H54 (cell line): ENCODE measurements at regions not wholly inside any gene's neighbourhood (a gene's known extent, or its start where the extent isn't known, plus 50 kb on each side); places are given as distances from the start of the nearest gene placed in this dataset.

Experiments
- DNase-seq: peaks from one replicate; pipeline ENCODE4 v3.0.0; 2011; ENCODE audit warnings: low spot score, mixed read lengths; ENCODE audit not compliant: insufficient read length
- FAIRE-seq: peaks from 3 replicates; lab custom pipeline; 2011; peaks lifted over from hg19 to GRCh38; lab: Jason Lieb, UNC
- POLR2A ChIP-seq: IDR thresholded peaks from 2 replicates; pipeline ENCODE4 v1.6.1; 2011; ENCODE audit warnings: low read depth, mild to moderate bottlenecking, low read length

DNA sequence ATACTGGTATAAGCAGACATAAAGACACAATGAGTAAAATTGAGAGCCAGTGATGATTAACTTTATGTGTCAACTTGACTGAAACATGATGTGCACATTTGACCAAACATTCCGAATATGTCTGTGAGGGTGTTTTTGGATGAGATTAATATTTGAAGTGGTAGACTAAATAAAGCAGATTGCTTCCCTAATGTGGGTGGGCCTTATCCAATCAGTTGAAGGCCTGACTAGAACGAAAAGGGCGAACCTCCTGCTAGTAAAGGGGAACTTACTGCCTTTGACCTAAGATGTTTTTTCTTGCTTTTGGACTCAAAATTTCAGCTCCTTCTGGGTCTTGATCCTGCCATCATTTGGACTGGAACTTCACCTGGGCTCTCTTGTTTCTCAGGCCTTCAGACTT is 1387.7 kb upstream of the CDH6 start:
- no peak for TF ChIP-seq POLR2A
- FAIRE-seq, result no peak
- no peak for DNase-seq

DNA sequence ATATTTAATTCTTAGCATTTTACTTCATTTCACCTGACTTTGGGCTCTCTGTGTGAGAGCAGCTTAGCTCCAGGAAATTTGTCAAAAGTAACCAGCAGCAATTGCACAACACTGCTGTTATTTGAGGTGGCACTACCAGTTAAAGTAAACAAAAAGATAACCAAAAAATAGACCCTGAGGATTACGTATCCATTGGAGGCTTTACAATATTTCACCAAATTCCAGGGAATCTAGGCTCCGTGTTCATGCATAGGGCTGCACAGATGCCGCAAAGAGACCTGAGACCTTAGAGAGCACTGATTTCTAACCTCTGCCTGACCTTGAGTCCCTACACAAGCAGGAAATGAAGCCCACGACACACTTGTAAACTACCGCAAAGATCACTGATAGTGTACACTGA is 1392.7 kb upstream of the CDH6 start:
- TF ChIP-seq POLR2A, result no peak
- DNase-seq (no peak), FAIRE-seq (no peak)

DNA sequence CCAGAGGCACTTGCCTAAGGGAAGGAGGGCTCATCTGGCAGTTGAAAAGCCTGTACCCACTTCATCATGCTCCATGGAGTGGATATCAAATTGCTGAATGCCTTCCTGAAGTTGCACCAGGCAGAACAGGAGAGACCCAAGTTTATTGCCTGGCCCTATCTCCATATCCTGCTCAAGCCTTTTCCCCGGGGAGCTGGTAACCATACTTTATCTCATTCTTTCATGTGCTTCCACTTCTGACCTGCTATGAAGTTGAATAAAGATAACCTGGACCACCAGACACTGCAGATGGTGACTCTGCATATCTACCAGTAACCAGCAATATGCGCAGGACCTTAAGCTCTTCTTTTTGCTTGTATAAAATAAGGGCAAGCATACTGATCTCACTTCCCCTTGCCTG is 1397.5 kb upstream of the CDH6 start:
- FAIRE-seq (no peak), DNase-seq (no peak)
- no peak for TF ChIP-seq POLR2A

DNA sequence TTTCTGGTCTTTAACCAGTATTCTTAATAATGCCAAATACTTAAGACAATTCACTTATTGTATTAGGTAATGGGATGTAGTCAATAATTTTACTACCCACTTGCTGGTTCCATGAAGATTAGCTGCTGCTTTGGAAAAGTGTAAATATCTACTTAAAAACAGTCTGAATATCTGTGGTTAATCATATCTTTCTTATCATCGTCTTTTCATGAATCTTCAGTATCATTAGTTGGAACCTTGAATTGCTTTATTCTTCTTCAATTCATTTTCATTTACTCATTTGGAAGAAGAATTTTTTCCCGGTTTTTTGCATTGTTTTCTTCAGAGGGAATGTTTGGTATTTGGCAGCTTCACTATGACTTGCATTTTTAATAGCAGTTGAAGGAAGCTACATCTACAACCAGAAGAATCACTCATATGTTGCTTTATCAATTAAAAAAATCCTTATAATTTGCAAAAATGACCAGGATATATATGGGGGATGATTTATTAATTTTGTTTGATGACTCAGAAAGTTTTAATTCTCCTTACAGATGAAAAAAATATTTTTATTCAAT is 1398.3 kb upstream of the CDH6 start:
- FAIRE-seq, result no peak
- TF ChIP-seq POLR2A, result no peak
- DNase-seq, result no peak

DNA sequence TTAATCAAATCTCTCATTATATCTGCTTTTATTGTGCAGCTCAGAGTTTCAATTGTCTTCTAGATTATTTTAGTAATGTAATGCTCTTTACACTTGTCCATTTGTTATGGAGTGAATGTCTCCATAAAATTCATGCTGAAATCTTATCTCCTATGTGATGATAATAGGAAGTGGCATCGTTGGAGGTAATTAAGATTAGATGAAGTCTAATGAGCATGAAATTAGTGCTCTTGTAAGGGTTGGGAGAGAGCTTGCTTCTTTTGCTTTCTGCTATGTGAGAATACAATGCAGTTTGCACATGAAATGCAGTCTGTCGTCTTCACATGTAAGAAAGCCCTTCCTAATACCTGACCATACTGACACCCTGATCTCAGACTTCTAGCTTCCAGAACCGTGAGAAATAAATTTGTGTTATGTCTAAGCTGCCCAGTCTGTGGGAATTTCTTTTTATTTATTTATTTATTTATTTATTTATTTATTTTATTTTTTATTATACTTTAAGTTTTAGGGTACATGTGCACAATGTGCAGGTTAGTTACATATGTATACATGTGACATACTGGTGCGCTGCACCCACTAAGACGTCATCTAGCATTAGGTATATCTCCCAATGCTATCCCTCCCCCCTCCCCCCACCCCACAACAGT is 1399.2 kb upstream of the CDH6 start:
- FAIRE-seq, result no peak

DNA sequence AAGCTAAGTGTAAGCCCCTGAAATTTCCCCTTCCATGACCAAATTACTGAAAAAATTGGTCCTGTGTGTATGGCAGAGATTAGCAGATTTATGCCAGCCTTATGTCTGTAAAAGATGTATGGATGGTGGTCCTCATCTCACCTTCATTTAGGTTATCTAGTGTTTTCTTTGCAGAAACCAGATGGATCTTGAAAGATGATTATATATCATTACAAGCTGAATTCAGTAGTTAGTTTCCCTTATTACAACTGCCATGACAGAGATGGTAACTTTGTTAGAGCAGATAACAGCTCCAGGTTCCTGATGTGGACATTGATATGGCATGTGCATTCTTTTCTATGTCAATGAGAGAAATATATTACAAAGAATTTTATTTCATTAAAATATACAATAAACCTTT is 1403.2 kb upstream of the CDH6 start:
- no peak for TF ChIP-seq POLR2A
- DNase-seq (no peak), FAIRE-seq (no peak)

More for the DNA sequence above, 1399.2 kb upstream of the CDH6 start:
- no peak for TF ChIP-seq POLR2A
- DNase-seq, result no peak

DNA sequence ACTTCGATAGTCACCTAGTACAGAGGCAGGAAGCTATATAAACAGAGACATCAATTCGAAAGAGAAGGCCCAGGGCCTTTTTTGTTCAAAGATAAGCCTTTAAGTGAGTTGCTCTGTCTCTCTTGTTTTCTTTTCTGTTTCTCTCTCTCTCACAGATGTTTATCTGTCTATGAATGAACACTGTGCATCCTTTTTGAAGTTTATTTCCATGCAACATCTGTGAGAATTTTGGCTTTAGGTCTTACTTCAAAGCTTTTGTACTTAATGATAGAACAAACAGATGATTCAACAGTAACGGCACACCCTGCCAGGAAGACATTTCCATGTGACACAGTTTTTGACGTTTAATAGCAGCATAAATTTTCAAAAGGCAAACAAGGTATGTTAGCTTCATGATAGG is 1413.1 kb upstream of the CDH6 start:
- no peak for TF ChIP-seq POLR2A
- DNase-seq (no peak), FAIRE-seq (peak; percentile 57)

DNA sequence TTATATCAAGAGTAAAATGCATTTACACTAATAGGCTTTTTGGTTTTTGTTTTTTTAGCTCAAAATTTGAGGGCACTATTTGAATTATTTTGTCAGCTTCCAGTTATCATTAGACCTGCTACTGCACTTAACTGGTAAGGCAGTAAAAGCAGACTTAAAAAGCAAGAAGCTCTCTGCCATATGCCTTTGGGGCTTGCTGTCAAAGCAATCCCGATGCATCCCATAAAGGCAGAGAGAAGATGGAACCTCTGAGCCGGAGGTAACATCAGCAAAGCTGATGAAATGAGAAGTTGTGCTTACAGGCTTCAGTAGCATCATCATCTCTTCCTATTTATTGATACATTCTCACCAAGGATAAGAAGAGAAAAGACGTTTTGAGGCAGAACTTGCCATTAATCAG is 1414.3 kb upstream of the CDH6 start:
- DNase-seq, result no peak
- no peak for FAIRE-seq
- no peak for TF ChIP-seq POLR2A

DNA sequence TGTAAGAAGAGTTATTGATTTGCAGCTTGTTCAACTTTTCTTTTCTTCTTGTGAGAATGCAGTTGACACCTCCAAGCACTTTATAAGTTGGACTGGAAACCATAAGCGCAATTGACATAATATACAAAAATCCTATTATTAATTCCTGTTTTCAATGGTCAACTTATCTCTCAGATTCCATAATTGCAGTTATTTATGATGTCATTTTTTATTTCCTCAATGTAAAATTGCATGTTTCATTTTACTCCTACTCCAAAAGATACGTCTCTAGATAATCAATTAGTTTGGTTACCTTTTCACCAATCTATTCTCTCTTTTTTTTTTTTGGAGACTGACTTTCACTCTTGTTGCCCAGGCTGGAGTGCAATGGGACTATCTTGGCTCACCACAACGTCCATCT is 1416.1 kb upstream of the CDH6 start:
- FAIRE-seq (no peak), DNase-seq (no peak)
- no peak for TF ChIP-seq POLR2A

DNA sequence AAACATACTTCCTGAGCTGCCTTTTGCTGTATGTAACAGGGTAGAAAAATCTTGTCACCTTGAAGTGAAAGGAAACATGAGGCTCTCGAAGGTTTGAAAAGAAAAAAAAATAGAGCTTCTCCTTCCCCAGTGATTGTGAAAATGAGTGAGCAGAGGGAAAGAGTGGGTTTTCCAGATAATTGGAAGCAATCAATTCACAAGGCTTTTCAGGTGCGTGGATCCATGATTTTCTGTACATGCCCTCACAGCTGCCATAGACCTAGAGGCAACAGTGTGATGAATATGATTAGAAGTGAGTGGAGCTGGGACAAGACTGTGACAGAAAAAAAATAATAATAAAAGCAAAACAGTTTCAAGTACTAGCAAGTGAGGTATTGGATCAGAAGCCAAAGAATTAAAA is 1422.5 kb upstream of the CDH6 start:
- FAIRE-seq, result no peak
- TF ChIP-seq POLR2A, result no peak
- DNase-seq, result no peak

DNA sequence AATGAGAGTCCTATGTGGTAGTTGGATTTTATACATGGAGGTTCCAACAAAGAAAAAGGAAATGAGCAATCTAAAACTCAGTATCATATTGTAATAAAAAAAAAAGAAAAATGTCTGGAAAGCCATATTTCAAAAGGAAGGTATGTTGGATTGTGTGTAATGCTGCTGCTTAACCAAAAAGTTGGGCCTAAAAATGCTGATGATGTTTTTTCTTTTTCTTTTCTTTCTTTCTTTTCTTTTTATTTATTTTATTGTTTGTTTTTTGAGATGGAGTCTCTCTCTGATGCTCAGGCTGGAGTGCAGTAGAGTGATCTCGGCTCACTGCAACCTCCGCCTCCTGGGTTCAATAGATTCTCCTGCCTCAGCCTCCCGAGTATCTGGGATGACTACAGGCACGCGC is 1424.0 kb upstream of the CDH6 start:
- no peak for TF ChIP-seq POLR2A
- FAIRE-seq (no peak), DNase-seq (no peak)

DNA sequence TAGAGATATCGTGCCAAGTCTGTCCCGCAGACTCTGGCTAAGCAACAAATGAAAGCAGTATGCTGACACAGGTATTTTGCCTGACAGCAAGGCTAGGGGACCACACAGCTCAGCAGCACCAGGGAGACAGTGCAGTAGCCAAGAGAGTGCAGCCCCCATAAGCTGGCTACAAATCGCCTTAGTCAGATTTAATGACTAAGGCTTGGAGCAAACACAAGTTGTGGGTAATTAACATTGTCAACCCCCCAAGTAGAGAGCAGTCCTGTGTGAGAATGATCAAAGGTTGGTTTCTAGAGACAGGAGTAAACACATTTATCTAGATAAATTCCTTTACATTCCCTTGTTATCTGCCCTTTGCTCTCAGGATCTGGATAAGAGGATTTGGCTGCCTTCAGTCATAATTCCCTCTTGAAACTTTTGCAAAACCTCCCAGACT is 1434.5 kb upstream of the CDH6 start:
- DNase-seq (no peak), FAIRE-seq (no peak)
- no peak for TF ChIP-seq POLR2A

DNA sequence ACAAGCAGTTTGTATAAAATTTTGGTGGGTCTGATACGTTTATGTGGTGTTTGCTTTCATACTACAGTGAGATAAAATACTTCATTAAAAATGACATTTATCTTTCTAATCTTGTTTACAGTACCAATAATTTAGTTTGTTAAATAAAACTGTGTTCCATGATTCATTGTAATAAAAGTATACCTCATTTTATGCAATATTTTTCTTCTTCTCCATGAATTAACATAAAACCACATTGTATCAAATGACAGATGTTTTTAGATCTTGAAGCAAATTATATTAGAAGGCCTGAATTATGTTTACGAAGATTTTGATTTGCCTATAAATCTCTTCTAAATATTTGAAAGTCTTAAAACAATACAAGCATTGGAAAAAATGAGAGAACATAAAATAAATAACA is 1443.0 kb upstream of the CDH6 start:
- no peak for TF ChIP-seq POLR2A
- no peak for FAIRE-seq
- DNase-seq, result no peak

DNA sequence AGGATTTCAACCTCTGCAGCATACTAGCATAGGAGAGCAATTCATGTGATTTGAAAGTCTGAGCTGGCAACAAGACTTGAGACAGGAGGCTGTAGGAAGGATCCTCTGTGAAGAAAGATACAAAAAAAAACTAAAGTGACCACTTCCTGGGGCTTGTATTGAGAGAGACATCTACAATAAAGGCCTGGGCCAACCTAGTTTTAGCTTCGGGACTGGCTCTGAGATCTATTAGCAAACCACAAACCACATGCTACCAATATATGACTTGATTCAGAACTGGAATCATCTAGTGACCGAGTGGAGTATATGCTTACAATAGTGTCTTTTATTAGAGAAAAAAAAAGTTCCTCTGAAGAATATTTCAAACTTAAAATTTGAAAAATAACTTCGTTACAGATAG is 1448.9 kb upstream of the CDH6 start:
- no peak for DNase-seq
- no peak for TF ChIP-seq POLR2A
- no peak for FAIRE-seq

DNA sequence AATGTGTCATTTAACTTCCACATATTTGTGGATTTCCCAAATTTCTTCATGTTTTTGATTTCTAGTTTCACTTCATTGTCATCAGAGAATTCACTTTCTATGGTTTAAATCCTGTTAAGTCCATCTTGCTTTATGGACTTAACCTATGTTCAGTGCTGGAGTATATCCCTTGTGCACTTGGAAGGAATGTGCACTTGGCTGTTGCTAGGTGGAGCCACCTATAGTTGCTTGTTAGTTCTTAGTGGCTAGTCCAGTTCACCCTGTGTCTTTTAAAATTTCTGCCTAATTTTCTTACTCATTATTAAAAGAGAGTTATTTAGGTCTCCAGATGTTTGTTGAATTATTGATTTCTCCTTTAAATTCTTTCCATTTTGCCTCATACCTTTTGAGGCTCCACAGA is 1472.5 kb upstream of the CDH6 start:
- DNase-seq, result no peak

More for the DNA sequence above, 1472.5 kb upstream of the CDH6 start:
- FAIRE-seq, result no peak
- TF ChIP-seq POLR2A, result no peak
